Right lung (tissue), 2 donors: ENCODE measurements at regions not wholly inside any gene's neighbourhood (a gene's known extent, or its start where the extent isn't known, plus 50 kb on each side); places are given as distances from the start of the nearest gene placed in this dataset.
"Not testable (repeated sequence)": the region's sequence is repeated elsewhere in the genome, so short reads cannot be mapped to it uniquely, and the experiment has no call there.

Experiments used
- DNase-seq, 2 donors: peaks; one replicate each; pipeline ENCODE4 v3.0.0-alpha.2; 2013

GRCh38 chr10:105729428-105729827 lies 1088.3 kb downstream of the SORCS3 start:
- DNase-seq = no peak

DNA sequence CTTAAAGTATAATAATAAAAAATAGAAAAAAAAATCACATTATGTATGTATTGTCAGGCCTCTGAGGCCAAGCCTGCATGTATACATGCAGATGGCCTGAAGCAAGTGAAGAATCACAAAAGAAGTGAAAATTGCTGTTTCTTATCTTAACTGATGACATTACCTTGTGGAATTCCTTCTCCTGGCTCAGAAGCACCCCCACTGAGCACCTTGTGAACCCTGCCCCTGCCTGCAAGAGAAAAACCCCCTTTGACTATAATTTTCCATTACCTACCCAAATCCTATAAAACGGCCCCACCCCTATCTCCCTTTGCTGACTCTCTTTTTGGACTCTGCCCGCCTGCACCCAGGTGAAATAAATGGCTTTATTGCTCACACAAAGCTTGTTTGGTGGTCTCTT lies 1086.5 kb downstream of the SORCS3 start:
- not testable (repeated sequence) for DNase-seq

DNA sequence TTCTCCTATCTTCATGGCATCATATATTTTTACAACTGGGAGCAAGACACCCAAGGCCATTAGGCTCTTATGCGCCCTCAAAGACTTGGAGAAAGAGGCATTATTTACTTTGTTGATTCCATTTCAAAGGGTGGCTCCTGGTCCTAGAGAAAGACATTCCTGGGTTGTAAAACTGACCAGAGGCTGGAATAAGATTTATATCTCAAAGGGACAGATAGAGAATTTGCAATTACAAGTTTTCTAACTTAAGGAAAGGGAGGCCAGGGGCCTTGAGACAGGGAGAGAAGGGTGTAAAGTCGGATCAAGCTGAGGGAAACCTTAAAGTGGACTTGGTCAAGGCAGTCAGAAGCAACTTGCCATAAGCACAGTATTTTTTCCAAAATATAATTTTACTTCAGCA lies 1086.0 kb downstream of the SORCS3 start:
- DNase-seq = no peak

- no peak for DNase-seq
These were observed 1085.1 kb downstream of the SORCS3 start for GRCh38 chr10:105726149-105726548.

GRCh38 chr10:105725007-105725406 lies 1083.9 kb downstream of the SORCS3 start:
- no peak for DNase-seq

GRCh38 chr10:105718207-105718995 lies 1077.3 kb downstream of the SORCS3 start:
- DNase-seq = no peak

DNA sequence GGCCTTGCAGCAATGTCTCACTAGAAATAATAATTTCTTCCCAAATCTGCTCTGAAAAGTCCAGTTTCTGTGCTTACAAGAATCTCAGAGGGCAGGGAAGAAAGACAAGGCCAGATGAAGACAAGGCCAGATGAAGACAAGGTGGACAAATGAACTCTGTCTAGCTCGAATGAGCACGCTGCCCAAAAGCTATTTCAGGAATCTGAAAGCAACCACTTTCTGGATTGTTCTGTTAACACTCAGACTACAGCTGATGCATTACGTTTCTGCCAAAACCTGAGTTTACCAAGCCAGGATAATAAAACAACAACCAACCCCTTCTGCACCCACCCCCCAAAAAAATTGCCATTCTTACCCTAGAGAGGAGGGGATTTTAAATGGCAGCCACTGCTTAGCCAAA lies 1073.6 kb downstream of the SORCS3 start:
- DNase-seq = no peak

GRCh38 chr10:105707603-105708002 lies 1066.5 kb downstream of the SORCS3 start:
- no peak for DNase-seq

GRCh38 chr10:105706281-105707026 lies 1065.4 kb downstream of the SORCS3 start:
- DNase-seq = no peak

DNA sequence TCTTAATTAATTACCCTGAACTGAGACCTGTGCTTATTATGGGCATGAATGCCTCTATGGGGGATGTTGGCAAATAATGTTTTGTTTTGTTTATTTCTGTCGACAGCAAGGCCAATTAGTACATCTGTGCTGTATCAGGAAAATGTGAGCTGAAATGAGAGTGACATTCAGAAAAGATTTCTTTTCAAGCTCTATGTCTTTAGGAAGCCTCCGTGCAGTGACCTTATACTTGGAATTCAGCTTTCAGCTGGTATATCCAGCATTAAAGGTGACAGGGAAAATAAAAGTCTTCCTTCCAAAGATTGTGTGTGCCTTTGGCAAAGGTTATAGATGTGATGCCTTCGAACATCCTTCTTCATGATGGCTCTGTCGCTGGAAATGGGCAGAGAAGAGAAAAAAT lies 1061.1 kb downstream of the SORCS3 start:
- DNase-seq = no peak

- DNase-seq = no peak
These were observed 1059.1 kb downstream of the SORCS3 start for GRCh38 chr10:105700218-105700617.

- no peak for DNase-seq
These were observed 1058.4 kb downstream of the SORCS3 start for GRCh38 chr10:105699504-105699903.

- no peak for DNase-seq
These were observed 1057.5 kb downstream of the SORCS3 start for GRCh38 chr10:105698592-105698991.

GRCh38 chr10:105697290-105697780 lies 1056.2 kb downstream of the SORCS3 start:
- DNase-seq = no peak

- no peak for DNase-seq
These were observed 1050.7 kb downstream of the SORCS3 start for GRCh38 chr10:105691811-105692210.

- no peak for DNase-seq
These were observed 1041.8 kb downstream of the SORCS3 start for GRCh38 chr10:105682911-105683310.

GRCh38 chr10:105681051-105681450 lies 1040.0 kb downstream of the SORCS3 start:
- DNase-seq = no peak

GRCh38 chr10:105679781-105680180 lies 1038.7 kb downstream of the SORCS3 start:
- no peak for DNase-seq

DNA sequence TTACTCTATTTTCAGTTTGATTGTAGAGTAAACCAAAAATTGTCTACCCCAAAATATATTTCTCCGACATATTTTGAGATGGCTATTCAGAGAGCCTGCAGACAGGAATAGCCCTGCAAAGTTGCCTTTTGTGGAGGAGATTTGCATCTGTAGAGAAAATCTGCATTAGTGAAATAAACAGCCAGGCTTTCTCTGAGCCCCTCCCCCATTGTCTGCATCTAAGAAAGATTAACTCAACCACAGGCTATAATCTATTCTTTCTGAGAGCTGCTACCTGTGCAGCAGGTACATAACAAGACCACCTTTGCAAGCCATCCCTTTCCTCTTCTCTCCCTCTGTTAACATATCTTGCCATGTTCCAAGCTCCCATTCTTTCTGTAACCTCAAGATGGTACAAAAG lies 1034.2 kb downstream of the SORCS3 start:
- no peak for DNase-seq

GRCh38 chr10:105674448-105674847 lies 1033.4 kb downstream of the SORCS3 start:
- DNase-seq = no peak

- no peak for DNase-seq
These were observed 1017.6 kb downstream of the SORCS3 start for GRCh38 chr10:105658696-105659095.

DNA sequence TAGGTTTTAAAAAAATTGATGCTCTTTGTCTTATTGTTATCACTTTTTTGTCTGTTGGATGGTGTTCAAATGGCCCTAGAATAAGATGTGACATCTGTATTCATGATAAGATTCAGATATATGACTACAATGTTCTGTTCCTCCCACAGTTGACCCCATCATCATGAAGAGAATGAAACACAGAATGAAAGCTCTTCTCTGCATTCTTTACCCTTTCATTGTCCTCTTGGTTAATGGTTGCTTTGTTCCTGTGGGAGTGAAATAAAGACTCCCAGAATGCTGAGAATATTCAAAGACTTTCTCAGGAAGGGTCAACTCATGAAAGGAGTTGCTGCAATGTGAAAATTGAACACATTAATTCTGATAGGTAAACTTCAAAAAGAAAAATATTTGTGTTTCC lies 1015.8 kb downstream of the SORCS3 start:
- no peak for DNase-seq

GRCh38 chr10:105650306-105650705 lies 1009.2 kb downstream of the SORCS3 start:
- no peak for DNase-seq
